ENCODE measurements at regions not wholly inside any gene's neighbourhood (a gene's known extent, or its start where the extent isn't known, plus 50 kb on each side); places are given as distances from the start of the nearest gene placed in this dataset.

GRCh38 chr9:101792475-101792874 is 54.0 kb upstream of the GRIN3A start:
- FAIRE-seq (no peak), DNase-seq (ENCODE audit: low spot score) (no peak)

GRCh38 chr9:101791938-101792337 is 53.5 kb upstream of the GRIN3A start:
- FAIRE-seq, result no peak

GRCh38 chr9:101791533-101791932 is 53.1 kb upstream of the GRIN3A start:
- FAIRE-seq, result no peak
- DNase-seq (ENCODE audit: low spot score), result no peak

More at GRCh38 chr9:101791938-101792337, 53.5 kb upstream of the GRIN3A start:
- DNase-seq (ENCODE audit: low spot score), result peak; percentile 39

All from urothelium cell line (cell line).